Kidney epithelial cell (primary cell): ENCODE measurements at regions not wholly inside any gene's neighbourhood (a gene's known extent, or its start where the extent isn't known, plus 50 kb on each side); places are given as distances from the start of the nearest gene placed in this dataset.

ENCODE experiments used
- DNase-seq: peaks from one replicate; pipeline ENCODE4 v3.0.0-alpha.2; 2010; ENCODE audit warnings: low read depth
- H3K27me3 ChIP-seq: 2 replicates; pipeline ENCODE4 v1.6.0; 2011; ENCODE audit warnings: low read length; ENCODE audit not compliant: control insufficient read depth, insufficient read depth
- H3K36me3 ChIP-seq: 2 replicates; pipeline ENCODE4 v1.5.1; 2011; ENCODE audit warnings: low read length; ENCODE audit not compliant: control insufficient read depth, insufficient read depth
- H3K4me3 ChIP-seq: 2 replicates; pipeline ENCODE4 v1.5.1; 2011; ENCODE audit warnings: low read depth, mild to moderate bottlenecking, control low read depth, low read length
- CTCF ChIP-seq: IDR thresholded peaks from 2 replicates; pipeline ENCODE4 v1.5.1; 2011; ENCODE audit warnings: mild to moderate bottlenecking, moderate library complexity, low read length, control low read depth, inconsistent platforms; ENCODE audit not compliant: insufficient read depth, poor library complexity, severe bottlenecking

- H3K36me3 ChIP-seq = no peaks in the 10 kb centered on the region
- H3K4me3 ChIP-seq = no peak overlapping the region
- no peaks in the 10 kb centered on the region for H3K27me3 ChIP-seq
- no peak for DNase-seq
- TF ChIP-seq CTCF = no peak
These were observed 736.6 kb downstream of the CBLN2 start for GRCh38 chr18:71807586-71807985.

GRCh38 chr18:71798986-71799673, 745.0 kb downstream of the CBLN2 start:
- DNase-seq = no peak
- Histone ChIP-seq H3K27me3 (no peaks in the 10 kb centered on the region), H3K4me3 (no peak overlapping the region), H3K36me3 (no peaks in the 10 kb centered on the region)
- TF ChIP-seq CTCF = no peak

GRCh38 chr18:71797554-71797953, 746.6 kb downstream of the CBLN2 start:
- Histone ChIP-seq H3K27me3 (no peaks in the 10 kb centered on the region), H3K36me3 (no peaks in the 10 kb centered on the region), H3K4me3 (no peak overlapping the region)
- no peak for DNase-seq
- TF ChIP-seq CTCF = no peak

GRCh38 chr18:71784777-71785176, 759.4 kb downstream of the CBLN2 start:
- DNase-seq = no peak

GRCh38 chr18:71760541-71760940, 783.6 kb downstream of the CBLN2 start:
- H3K27me3 ChIP-seq = no peaks in the 10 kb centered on the region
- DNase-seq = no peak
- H3K4me3 ChIP-seq = no peak overlapping the region
- no peaks in the 10 kb centered on the region for H3K36me3 ChIP-seq
- TF ChIP-seq CTCF = no peak

More at GRCh38 chr18:71784777-71785176, 759.4 kb downstream of the CBLN2 start:
- peak; percentile 53 for TF ChIP-seq CTCF
- Histone ChIP-seq H3K36me3 (no peaks in the 10 kb centered on the region), H3K27me3 (no peaks in the 10 kb centered on the region), H3K4me3 (no peak overlapping the region)

GRCh38 chr18:71754246-71754645, 789.9 kb downstream of the CBLN2 start:
- TF ChIP-seq CTCF = no peak
- Histone ChIP-seq H3K27me3 (no peaks in the 10 kb centered on the region), H3K4me3 (no peak overlapping the region), H3K36me3 (no peaks in the 10 kb centered on the region)
- no peak for DNase-seq
